KMS-11 (cell line): ENCODE measurements at regions not wholly inside any gene's neighbourhood (a gene's known extent, or its start where the extent isn't known, plus 50 kb on each side); places are given as distances from the start of the nearest gene placed in this dataset.

Experiments used
- H2AFZ ChIP-seq: fragments of 200-600 bp; sonication (generic); 2 replicates; pipeline ENCODE4 v1.6.1; 2016; ENCODE audit warnings: antibody characterized with exemption, mixed run types, low read depth
- H3K27ac ChIP-seq: fragments of 200-600 bp; sonication (generic); 2 replicates; pipeline ENCODE4 v1.6.1; 2016; ENCODE audit warnings: mild to moderate bottlenecking, mixed run types
- H3K27me3 ChIP-seq: fragments of 200-600 bp; sonication (generic); 2 replicates; pipeline ENCODE4 v1.6.1; 2017; ENCODE audit warnings: mild to moderate bottlenecking, low read depth, mixed run types, moderate library complexity; ENCODE audit not compliant: insufficient read depth
- H3K36me3 ChIP-seq: fragments of 200-600 bp; sonication (generic); 2 replicates; pipeline ENCODE4 v1.6.1; 2017; ENCODE audit warnings: mild to moderate bottlenecking, mixed run types; ENCODE audit not compliant: insufficient read depth
- H3K4me1 ChIP-seq: fragments of 200-600 bp; sonication (generic); 2 replicates; pipeline ENCODE4 v1.6.1; 2016; ENCODE audit warnings: mild to moderate bottlenecking, low read depth, mixed run types; ENCODE audit not compliant: poor library complexity, severe bottlenecking
- H3K4me2 ChIP-seq: fragments of 200-600 bp; sonication (generic); 2 replicates; pipeline ENCODE4 v1.7.0; 2016; ENCODE audit warnings: mild to moderate bottlenecking, mixed run types
- H3K4me3 ChIP-seq: fragments of 200-600 bp; sonication (generic); IDR thresholded peaks from 2 replicates; pipeline ENCODE4 v1.6.1; 2017; ENCODE audit warnings: low read depth, low read length, mixed read lengths; ENCODE audit not compliant: insufficient read depth
- H3K79me2 ChIP-seq: fragments of 200-600 bp; sonication (generic); 2 replicates; pipeline ENCODE4 v1.6.1; 2016; ENCODE audit warnings: low read depth, mixed run types; ENCODE audit not compliant: insufficient read depth
- H3K9ac ChIP-seq: fragments of 200-600 bp; sonication (generic); 2 replicates; pipeline ENCODE4 v1.6.1; 2016; ENCODE audit warnings: mild to moderate bottlenecking, mixed run types
- H4K20me1 ChIP-seq: fragments of 200-600 bp; sonication (generic); 2 replicates; pipeline ENCODE4 v1.6.1; 2016; ENCODE audit warnings: mild to moderate bottlenecking, mixed run types; ENCODE audit not compliant: insufficient read depth
- TF ChIP-seq, protein P1 (sequence below): fragments of 200-600 bp; sonication (generic); conservative IDR thresholded peaks from 2 replicates; pipeline ENCODE4 v1.6.1; 2017; ENCODE audit warnings: low read depth, mild to moderate bottlenecking, antibody characterized with exemption, low read length, moderate library complexity, mixed read lengths

- TF ChIP-seq, protein P1, sequence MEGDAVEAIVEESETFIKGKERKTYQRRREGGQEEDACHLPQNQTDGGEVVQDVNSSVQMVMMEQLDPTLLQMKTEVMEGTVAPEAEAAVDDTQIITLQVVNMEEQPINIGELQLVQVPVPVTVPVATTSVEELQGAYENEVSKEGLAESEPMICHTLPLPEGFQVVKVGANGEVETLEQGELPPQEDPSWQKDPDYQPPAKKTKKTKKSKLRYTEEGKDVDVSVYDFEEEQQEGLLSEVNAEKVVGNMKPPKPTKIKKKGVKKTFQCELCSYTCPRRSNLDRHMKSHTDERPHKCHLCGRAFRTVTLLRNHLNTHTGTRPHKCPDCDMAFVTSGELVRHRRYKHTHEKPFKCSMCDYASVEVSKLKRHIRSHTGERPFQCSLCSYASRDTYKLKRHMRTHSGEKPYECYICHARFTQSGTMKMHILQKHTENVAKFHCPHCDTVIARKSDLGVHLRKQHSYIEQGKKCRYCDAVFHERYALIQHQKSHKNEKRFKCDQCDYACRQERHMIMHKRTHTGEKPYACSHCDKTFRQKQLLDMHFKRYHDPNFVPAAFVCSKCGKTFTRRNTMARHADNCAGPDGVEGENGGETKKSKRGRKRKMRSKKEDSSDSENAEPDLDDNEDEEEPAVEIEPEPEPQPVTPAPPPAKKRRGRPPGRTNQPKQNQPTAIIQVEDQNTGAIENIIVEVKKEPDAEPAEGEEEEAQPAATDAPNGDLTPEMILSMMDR = no peak
- Histone ChIP-seq H3K4me1 (no peaks in the 10 kb centered on the region), H3K36me3 (no peaks in the 10 kb centered on the region), H3K4me3 (no peak overlapping the region), H4K20me1 (no peaks in the 10 kb centered on the region), H3K4me2 (no peak overlapping the region), H3K27me3 (no peaks in the 10 kb centered on the region), H2AFZ (no peak overlapping the region), H3K9ac (no peak overlapping the region), H3K79me2 (no peaks in the 10 kb centered on the region), H3K27ac (no peak overlapping the region)
Measured at GRCh38 chr2:147091448-147091847, 753.4 kb upstream of the ACVR2A start.

DNA sequence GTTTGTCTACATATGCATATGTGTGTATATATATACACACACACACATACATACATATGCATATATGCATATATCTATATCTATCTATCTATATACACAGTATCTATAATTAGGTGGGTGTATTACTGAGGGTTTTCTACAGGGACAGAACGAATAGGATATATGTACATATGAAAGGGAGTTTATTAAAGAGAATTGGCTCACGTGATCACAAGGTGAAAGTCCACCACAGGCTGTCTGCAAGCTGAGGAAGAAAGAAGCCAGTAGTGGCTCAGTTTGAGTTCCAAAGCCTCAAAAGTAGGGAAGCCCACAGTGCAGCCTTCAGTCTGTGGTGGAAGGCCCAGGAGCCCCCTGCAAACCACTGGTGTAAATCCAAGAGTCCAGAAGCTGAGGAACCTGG lies 756.0 kb upstream of the ACVR2A start:
- no peak overlapping the region for H2AFZ ChIP-seq
- H3K27me3 ChIP-seq = no peaks in the 10 kb centered on the region
- H3K4me1 ChIP-seq = no peaks in the 10 kb centered on the region
- H3K4me3 ChIP-seq = no peak overlapping the region
- TF ChIP-seq, protein P1 = no peak
- H3K79me2 ChIP-seq = no peaks in the 10 kb centered on the region
- H3K27ac ChIP-seq = no peak overlapping the region
- H3K36me3 ChIP-seq = no peaks in the 10 kb centered on the region
- H3K4me2 ChIP-seq = no peak overlapping the region
- H4K20me1 ChIP-seq = no peaks in the 10 kb centered on the region
- H3K9ac ChIP-seq = no peak overlapping the region

DNA sequence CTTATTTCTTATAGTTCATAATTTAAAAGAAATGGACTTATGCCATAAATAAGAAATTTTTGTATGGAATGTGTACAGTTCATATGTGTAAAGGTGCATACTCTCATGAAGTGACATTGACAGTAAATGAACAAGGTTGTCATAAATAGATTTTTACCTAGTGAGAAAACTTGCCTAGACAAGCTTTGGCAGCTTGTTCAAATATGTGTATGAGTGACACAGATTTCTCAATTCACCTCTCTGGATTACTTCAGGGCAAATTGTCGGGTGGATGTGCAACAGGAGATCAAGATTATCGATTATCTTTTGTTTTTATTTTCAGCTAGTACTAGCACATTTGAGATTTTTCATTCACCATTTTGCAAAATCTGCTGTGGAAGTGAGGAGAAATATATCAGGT lies 758.1 kb upstream of the ACVR2A start:
- Histone ChIP-seq H3K4me1 (no peaks in the 10 kb centered on the region), H3K4me2 (no peak overlapping the region), H3K4me3 (no peak overlapping the region), H3K36me3 (no peaks in the 10 kb centered on the region), H3K79me2 (no peaks in the 10 kb centered on the region), H3K27me3 (no peaks in the 10 kb centered on the region), H4K20me1 (no peaks in the 10 kb centered on the region), H2AFZ (no peak overlapping the region), H3K9ac (no peak overlapping the region), H3K27ac (no peak overlapping the region)
- TF ChIP-seq, protein P1 = no peak

GRCh38 chr2:147083664-147084063 lies 761.2 kb upstream of the ACVR2A start:
- Histone ChIP-seq H3K27ac (no peak overlapping the region), H4K20me1 (no peaks in the 10 kb centered on the region), H3K9ac (no peak overlapping the region), H2AFZ (no peak overlapping the region), H3K4me3 (no peak overlapping the region), H3K79me2 (no peaks in the 10 kb centered on the region), H3K36me3 (no peaks in the 10 kb centered on the region), H3K27me3 (no peaks in the 10 kb centered on the region), H3K4me1 (no peaks in the 10 kb centered on the region), H3K4me2 (no peak overlapping the region)
- TF ChIP-seq, protein P1 = no peak
